NCI-H187 (cell line): ENCODE measurements at regions not wholly inside any gene's neighbourhood (a gene's known extent, or its start where the extent isn't known, plus 50 kb on each side); places are given as distances from the start of the nearest gene placed in this dataset.

Source experiments
- DNase-seq, 2 experiments: peaks; one replicate each; lab custom pipeline; 2025; lab: John Stamatoyannopoulos, UW

DNA sequence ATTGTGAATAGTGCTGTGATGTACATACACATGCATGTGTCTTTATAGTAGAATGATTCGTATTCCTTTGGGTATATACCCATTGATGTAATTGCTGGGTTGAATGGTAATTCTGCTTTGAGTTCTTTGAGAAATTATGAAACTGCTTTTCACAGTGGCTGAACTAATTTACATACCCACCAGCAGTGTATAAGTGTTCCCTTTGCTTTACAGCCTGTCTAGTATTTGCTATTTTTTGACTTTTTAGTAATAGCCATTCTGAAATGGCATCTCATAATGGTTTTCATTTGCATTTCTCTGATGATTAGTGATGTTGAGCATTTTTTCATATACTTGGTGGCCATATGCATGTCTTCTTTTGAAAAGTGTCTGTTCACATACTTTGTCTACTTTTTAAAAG is 54.5 kb upstream of the FAM78B start:
- DNase-seq = no peak

DNA sequence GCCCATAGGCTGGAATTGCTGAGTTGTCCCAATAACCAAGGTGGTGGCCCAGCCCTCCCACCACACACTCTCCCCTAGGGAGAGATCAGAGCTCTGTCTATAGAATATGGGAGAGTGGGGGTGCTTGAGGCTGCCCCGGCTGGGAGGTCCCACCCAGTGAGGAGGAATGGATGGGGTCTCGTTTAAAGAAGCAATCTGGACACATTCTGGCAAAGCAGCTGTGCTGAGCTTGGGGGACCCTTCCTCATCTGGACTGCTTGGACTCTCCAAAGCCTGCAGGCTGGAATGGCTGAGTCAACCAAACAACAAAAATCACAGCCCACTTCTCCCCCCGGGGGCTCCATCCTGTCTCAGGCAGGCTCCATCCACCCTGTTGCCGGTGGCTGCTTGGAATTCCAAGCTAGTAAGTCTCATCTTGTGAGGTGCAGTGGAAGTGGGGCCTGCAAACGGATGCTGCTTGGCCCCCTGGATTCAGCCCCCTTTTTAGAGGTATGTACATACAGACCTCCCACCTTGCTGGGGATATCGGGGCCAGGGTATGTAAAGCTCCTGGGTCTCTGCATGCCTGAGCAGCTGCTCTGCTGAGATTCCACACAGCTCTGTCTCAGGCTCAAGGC is 67.1 kb upstream of the FAM78B start:
- no peak for DNase-seq

DNA sequence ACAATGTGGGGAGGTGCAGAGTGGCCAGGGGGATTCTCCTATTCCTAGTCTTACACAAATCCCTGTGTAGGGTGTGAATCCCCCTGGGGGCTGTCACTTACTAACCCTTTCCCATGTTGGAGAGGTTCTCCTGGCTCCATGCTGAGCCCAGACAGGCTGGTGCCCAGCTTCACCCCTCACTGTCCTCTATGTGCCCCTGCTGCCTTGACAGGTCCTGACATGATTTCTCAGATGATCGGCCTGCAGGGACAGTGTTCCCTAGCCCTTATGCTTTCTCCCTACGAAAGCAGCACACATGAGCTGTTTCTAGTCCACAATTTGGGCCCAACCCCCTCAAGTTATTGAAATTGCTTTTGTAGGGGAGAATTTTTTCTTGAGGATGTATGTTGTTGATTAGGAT is 68.9 kb upstream of the FAM78B start:
- no peak for DNase-seq

DNA sequence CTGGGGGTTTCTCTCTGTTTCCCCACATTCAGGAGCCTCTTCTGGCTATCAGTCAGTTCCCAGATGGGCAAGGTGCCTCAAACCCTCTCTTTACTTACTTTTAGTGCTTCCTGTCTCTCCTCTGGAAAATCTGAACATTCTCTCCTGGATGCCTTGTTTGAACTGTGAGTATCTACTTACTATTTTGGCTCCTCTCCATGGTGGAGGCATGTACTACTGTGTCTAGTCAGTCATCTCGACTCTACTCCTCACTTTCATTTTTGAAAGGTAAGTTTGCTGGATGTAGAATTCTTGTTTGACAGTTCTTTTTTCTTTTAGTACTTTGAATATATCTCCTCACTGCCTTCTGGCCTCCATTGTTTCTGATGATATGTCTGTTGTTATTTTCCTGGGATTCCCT is 70.9 kb upstream of the FAM78B start:
- DNase-seq = no peak

DNA sequence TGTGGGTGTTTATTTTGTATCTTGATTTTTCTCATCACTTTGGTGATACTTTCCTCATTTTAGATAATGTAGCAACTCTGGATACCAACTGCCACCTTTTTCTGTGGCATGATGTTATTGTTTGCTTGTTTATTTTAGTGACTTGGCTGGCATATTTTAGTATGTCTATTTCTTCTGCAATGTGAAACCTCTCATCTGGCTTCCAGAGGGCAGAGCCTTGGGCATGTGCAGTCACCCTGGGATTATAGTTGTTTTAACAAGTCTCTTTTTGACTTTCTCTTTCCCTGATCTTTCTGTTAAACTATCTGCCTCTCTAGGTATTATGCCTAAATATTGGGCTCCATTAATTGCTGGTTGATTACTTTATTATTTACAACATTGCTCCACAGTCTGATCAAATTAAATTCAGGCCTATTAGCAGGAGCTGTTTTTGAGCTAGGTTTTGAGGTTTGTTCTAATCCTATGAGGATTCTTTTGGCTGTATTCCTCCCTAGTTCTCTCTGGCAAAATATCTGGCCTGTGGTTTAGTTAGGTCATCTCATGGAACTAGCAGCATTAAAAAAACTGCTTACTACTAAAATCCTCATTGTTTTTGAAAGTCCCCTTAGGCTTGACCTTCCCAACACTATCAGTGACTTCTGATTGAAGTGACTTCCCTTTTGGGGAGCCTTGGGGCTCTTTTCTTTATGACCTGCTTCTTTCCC is 86.4 kb upstream of the FAM78B start:
- no peak for DNase-seq

DNA sequence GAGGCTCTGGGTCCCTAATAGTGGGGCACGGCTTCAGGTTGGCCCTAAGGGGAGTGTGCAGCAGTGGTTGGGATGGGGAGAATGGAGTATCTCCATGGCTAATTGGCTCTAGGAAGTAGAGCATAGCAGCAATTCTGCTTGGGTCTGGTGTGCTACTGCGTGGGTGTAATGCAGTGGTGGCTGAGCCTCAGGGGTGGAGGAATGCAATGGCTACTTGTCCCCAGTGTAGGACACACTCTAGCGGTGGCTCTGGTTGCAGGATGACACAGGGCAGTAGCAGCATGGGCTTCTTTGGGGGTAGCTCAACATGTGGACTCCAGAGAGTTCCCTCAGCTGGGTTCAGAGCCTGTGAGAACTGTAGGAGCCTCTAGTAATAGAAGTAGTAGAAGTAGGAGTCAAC is 91.2 kb upstream of the FAM78B start:
- DNase-seq = no peak

DNA sequence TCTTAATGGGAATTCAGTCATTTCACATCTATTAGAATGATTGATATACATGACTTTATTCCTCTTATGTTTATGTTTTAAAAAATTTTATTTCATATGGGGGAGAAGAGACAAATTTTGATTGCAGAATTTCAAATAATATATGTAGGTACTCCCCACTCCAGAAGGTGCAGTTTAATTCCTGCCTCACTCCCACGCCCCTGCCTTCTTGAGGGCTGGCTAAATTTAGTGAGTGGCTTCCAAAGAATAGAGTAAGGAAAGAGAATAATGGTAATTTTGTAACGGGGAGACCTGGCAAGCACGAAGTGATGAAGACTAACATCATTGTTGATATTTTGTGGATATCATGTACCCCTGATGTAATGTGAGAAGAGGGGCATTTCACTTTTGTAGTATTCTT is 94.7 kb upstream of the FAM78B start:
- no peak for DNase-seq

DNA sequence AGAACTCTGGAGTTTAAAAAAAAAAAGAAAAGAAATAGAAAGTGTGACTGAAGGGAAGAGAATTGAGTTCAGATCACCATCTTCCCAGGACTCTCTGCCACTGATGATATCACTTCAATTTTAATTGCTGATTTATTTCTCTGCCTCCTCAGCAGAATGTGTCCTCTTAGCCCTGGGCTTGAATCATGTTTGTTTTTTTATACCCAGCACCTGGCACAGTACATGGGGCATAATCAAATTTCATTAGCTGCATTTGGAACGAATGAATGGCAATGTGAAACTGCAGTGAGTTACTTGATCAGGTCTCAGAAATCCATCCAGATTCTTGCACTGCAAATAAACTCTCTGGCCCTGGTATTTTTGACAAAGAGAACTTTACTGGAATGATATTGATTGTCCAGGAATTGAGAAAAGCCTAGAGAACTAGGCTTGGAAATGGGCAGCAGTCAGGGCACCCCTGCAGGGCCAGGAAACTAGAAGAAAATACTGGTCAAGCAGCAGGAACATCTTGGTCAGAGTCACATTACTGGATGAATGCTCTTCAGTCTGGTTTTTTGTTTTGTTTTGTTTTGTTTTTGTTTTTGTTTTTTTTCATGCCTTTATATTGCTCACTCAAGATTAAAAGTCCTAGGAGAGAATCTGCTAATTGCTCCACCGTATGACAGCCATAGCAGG is 103.8 kb upstream of the FAM78B start:
- DNase-seq = no peak

DNA sequence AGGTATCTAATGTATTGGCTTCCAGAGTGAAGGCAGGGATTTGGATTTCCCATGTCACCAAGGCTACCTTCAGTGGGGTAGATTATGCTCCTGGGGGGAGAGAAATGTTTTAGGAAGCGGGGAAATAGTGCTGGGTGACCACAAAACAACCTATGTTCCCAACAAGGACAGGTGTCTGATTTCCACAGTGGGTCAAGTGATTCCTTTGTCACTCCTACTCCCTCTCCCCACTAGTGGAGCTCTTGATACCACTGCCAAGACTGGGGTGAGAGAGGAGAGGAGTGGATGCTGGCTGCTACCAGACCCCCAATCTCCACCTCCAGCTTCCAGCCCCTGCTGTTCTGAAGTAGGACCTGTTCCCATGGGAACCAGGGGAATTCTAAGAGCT is 104.3 kb upstream of the FAM78B start:
- no peak for DNase-seq

DNA sequence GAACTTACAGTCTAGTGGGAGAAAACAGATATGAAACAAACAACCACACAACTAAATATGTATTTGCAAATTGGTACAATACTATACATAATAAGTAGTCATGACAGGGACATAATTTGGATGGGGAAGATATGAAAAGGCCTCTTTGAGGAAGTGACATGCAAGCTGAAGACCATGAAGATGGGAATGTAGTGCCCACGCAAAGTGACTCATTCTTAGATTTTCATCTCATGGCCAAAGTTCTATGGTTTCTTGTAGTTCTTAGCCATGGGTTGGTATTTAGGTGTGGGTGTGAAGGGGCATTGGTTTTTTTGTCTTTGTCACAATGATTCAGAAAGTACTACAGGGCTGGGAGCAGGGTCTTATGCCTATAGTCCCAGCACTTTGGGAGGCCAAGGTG is 105.4 kb upstream of the FAM78B start:
- no peak for DNase-seq

DNA sequence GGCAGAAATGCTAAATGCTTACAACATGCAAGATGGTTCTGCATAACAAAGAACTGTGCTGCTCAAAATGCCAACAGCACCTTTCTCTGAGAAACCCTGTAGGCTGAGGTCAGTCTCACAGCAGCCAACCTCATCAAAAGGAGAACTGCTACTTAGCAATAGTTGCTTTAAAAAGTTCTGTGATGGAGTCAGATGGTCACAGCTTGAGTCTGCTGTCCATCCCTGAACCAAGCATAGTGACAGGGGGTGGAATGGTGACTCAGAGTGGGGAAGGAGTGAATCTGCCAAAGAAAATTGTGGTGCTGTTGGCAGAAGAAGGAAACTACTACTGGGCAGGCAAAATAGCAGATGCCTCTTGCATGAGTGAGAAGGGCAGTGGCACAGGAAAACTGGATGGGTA is 106.0 kb upstream of the FAM78B start:
- no peak for DNase-seq

DNA sequence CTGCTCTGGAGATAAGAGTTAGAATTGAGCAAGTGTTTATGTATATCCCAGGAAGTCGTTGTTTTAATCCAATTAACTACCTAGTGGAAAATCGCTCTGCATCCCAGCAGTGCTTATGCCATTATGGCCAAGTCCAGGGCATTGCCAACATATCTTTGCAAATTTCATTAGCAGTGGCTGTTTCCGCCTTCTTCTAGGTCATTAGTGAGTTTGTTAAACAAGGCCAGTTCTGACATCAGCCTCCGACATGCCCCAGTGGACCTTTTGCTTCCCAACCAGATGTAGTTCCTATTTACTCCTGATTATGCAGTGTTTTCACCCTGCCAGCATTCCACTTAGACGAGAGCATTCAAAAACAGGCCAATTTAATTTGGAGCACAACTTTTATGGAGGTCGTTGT is 106.8 kb upstream of the FAM78B start:
- DNase-seq = no peak

DNA sequence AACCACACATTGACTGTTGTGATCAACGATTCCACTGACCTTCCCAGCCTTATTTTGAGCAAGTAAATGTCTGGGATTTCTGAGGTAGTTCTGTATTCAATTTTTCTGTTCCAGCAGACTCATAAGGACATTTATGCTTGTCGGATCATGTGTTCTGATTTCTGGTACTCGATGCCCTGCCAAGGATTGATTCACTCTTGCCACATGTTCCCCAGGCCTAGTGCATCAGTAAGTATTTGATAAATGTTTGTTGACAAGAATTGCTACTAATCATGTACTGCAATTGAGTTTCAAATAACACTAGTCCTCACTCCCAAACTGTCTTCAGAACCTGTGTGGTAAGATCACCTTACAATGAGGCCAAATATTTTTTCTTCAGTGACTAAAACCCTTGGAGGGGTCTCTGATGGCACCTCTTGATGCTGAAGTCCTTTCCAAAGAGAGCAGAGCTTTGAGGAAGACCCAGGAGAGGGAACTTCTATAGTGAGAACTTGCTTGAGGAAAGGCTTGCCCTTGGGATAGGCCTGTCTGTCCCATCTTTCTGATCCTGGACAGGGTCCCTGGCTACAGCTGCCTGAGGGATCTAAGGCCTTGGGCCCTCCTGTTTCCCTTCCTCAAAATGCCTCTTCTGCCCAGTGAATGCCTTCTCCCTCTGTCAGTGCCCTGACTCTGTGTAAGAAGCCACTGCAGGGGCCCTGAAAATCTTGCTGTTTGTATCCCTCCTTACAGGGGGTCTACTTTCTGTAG is 115.8 kb upstream of the FAM78B start:
- no peak for DNase-seq

DNA sequence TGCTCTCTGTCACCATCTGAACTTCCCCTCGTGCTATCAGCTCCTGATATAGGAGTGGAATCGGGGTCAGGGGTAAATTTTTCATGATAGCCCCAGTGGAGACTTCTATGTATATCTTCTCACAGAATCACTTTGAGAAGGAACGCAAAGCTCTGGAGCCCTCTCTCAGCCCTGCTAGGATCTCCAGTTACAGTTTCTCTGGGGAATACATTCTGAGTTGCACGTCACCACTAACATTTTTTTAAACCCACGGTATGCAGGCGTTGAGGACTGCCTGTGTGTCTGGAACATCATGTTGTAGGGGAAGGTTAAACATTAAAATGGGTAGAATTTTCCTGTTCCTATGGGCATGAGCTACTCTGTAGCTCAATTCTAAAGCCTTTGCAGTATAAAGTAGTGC is 116.4 kb upstream of the FAM78B start:
- no peak for DNase-seq

DNA sequence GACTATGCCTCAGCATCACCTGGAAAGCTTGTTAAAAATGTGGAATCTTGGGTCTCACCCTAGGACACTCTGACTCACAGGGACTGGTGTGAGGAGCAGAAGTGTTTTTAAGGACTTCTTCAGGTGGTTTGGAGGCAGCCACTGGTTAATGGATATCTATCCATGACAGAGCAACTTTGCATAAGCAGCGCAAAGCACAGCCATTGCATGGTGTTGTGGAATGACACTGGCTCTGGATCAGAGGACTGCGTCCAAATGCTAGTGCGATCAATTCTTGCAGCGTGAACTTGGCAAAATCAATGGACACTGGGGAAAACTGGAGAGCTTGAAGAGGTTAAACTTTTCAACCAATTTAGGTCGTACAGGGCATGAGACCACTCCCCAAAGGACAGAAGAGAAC is 116.8 kb upstream of the FAM78B start:
- no peak for DNase-seq

DNA sequence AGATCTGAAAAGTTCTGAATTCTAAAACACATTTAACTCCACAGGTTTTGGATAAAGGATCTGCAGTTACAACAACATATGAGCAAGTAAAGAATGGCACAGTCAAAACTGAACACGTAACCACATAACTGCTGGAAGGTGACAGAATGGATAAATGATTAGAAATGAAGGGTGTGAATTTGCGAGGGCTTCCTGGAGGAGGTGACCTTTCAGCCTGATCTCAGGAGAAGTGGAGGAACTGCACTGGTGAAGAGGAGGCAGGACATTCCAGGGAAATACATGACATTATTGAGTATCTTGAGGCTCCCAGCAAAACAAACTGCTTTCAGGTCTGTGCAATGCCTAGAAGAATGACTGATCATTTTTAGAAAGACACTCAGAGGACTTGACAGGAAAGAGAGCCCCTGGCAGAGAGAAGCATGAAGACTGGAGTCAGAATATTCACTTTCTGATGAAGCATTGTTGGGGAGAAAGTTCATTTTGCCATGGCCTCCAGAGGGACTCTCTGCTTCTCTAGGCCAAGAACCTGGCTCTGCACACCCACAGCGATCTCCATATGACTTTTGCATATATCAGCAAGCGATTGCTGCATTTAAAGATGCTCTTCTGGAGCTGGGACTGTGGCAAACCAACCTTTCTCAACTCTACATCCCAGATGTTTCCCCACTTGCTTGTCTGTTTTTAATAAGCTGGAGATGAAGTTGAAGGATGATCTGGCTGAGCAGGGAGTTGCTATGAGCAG is 122.7 kb upstream of the FAM78B start:
- DNase-seq = no peak

DNA sequence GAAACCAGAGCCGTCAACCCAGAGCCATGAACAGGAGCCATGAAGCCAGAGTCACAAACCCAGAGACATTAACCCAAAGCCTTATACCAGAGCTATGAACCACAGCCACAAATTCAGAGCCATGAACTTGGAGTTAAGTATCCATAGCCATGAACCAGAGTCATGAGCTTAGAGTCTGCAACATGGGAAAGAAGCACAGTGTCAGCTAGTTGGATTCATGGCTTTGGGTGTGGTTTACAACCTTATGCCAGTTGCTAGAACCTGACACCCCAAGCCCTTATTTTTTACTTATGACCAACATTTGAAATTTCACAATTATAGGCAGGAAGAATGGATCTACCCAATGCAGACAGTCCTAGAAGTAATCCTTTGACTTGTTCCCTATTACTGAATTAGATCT is 128.9 kb upstream of the FAM78B start:
- DNase-seq = no peak

DNA sequence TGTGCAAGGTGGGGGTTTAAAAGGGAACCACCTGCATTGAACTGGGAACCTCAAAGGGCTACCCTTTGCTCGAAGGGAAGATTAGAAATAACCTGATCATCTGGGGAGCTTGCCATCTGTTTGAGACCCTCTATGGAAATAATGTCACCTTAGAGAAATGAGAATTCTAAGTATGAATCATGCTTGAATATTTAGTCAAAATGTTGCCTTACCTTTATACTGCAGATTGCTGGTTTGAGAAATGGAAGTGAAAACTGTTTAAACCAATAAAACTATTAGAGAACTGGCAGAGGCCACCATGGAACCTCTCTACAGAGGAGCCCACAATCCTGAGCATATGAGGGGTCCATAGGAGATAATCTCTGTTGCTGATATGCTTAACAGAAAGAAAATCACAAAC is 131.2 kb upstream of the FAM78B start:
- no peak for DNase-seq

DNA sequence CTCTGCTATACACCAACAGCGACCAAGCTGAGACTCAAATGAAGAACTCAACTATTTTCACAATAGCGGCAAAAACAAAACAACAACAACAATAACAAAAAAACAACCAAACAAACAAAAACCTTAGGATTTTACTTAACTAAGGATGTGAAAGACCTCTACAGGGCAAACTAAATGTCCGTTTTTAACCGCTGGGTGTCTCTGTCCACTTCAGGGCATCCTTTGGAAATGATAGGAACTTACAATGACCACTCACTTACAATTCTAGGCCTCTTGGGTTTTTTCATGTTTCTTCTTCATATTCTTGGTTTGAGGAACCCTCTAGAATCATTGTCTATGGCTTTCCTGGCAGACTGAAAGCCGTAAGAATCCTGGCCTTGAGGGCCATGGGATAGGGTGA is 134.0 kb upstream of the FAM78B start:
- no peak for DNase-seq

DNA sequence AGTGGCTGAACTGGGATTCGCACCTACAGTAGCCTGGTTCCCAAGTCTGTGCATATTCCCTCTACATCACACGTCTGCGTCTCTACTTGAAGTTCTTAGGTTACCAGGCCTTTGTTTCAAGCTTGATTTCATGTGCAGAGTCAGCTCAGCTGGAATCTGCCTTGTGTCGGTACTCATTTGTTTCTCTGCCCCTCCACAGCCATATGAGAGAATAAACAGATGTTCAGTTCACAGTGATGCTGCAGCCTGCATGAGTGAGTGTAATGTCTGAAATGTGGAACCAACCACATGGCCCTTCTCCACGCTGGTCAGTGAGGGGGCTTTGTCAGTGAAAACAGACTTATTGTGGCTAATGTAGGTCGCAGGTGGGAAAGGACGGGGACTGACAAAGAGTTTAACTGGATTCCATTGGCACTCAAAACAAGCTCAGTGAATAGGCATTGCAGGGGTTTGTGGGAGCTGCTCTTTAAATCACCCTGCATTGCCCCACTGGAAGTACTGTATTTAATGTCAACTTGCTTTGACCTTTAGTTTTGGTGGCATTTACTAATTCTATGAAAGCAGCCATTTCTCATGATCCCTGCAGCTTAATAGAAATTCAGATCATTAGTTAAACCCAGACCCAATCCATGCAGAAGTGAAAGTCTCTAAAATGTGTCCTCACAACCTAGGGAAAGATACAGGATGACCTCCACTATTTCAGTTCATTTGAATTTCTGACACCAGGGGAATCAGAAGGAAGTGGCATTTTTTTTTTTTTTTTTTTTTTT is 136.4 kb upstream of the FAM78B start:
- no peak for DNase-seq

DNA sequence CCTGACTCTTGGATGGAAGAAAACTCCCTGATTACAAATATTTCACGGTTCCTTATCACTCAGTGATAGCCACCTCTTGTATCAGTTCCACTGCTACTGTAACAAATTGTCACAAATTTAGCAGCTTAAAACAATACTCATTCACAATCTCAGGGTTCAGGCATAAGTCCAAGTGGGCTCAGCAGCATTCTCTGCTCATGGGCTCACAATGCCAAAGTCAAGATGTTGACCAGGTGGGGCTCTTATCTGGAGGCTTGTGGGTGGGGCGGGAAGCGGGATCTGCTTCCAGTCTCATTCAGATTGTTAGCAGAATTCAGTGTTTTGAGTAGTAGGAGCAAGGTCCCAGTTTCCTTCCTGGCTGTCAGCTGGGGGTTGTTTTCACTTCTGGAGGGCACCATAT is 137.3 kb upstream of the FAM78B start:
- DNase-seq = no peak

DNA sequence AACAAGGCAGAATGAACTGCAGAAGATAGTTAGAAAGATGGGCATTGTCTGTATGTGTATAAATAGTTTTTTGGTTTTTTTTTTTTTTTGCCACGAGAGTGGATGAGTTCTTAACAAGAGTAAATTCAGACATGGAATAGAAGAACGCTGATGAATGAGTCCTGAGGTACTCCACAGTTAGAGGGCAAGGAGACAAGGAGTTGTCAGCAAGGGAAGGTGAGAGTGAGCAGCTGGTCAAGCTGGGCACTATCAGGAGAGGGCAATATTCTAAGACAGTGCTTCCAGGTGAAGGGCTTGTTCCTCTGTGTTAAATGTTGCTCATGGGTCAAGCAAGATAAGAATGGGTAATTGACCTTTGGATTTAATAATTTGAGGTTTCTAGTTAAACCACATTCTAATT is 138.6 kb upstream of the FAM78B start:
- no peak for DNase-seq
